ENCODE measurements at regions not wholly inside any gene's neighbourhood (a gene's known extent, or its start where the extent isn't known, plus 50 kb on each side); places are given as distances from the start of the nearest gene placed in this dataset.

DNA sequence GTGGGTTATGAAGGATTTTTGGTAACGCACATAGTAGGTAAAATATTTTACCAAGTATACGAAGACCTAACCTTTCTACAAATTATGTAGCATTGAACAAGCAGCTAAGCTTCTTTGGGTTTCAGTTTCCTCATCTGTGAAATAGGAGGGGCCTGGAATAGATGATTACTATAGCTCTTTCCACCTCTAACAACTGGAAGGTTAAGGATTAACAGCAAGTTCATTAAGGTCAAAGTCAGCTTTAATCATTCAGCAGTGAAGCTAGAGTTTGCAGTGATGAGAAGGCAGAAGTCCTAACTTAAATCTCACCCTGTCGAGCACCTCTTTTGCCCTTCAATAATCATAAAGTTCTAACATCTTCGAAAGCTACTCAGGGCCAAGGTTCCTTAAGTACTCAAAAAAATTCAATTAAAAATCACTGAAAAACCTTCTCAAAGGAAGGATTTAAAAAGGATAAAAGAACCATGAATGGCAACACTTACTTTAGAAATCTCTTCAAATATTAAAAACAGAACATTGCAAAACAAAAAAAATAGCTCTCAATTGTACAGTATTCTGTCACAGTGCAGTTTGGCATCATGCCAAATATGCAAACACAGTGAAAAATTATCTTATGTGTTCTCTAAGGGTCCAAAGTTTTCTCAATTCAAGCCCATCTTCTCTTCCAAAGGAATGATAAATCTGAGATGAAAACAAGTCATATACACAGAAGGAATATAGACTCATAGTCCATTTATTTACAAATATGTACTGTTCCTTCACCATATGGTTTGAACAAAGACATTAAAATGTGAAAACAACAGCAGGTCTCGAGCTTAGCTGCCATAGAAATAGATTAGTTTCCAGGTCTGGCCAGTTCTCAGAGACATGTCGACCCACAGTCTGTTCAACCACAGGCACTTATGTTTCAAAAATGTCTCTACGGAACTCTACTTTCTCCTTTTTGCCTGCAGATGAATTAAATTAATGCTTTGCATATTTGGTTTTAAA is 152.0 kb upstream of the SLC13A1 start:
- no peak for TF ChIP-seq ZNF121 (CRISPR knock-in tag; conservative IDR thresholded peaks at IDR 0.05)
- TF ChIP-seq ZFP36 (IDR thresholded peaks at IDR 0.05; ENCODE audit: low read depth, low read length, partially characterized antibody): no peak
- TF ChIP-seq ZNF3 (CRISPR knock-in tag; IDR thresholded peaks at IDR 0.05): no peak
- TF ChIP-seq, protein P1, sequence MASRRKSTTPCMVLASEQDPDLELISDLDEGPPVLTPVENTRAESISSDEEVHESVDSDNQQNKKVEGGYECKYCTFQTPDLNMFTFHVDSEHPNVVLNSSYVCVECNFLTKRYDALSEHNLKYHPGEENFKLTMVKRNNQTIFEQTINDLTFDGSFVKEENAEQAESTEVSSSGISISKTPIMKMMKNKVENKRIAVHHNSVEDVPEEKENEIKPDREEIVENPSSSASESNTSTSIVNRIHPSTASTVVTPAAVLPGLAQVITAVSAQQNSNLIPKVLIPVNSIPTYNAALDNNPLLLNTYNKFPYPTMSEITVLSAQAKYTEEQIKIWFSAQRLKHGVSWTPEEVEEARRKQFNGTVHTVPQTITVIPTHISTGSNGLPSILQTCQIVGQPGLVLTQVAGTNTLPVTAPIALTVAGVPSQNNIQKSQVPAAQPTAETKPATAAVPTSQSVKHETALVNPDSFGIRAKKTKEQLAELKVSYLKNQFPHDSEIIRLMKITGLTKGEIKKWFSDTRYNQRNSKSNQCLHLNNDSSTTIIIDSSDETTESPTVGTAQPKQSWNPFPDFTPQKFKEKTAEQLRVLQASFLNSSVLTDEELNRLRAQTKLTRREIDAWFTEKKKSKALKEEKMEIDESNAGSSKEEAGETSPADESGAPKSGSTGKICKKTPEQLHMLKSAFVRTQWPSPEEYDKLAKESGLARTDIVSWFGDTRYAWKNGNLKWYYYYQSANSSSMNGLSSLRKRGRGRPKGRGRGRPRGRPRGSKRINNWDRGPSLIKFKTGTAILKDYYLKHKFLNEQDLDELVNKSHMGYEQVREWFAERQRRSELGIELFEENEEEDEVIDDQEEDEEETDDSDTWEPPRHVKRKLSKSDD (conservative IDR thresholded peaks at IDR 0.05; ENCODE audit: low read length): no peak
